ENCODE measurements at regions not wholly inside any gene's neighbourhood (a gene's known extent, or its start where the extent isn't known, plus 50 kb on each side); places are given as distances from the start of the nearest gene placed in this dataset.
A peak's percentile ranks its signal among the peaks of the same experiment; 100 is the strongest.
"Not testable (repeated sequence)": the region's sequence is repeated elsewhere in the genome, so short reads cannot be mapped to it uniquely, and the experiment has no call there.

GRCh38 chr18:44320619-44321460, 359.8 kb upstream of the SETBP1 start:
- DNase-seq (ENCODE audit: low read depth, low spot score): no peak

- DNase-seq (ENCODE audit: low read depth, low spot score): no peak
Observed at GRCh38 chr18:44321868-44322590, 358.7 kb upstream of the SETBP1 start.

GRCh38 chr18:44323125-44323524, 357.6 kb upstream of the SETBP1 start:
- DNase-seq (ENCODE audit: low read depth, low spot score): no peak

- no peak for DNase-seq (ENCODE audit: low read depth, low spot score)
Observed at GRCh38 chr18:44324361-44324760, 356.3 kb upstream of the SETBP1 start.

- peak; percentile 59 for DNase-seq (ENCODE audit: low read depth, low spot score)
Observed at GRCh38 chr18:44325903-44326635, 354.6 kb upstream of the SETBP1 start.

- no peak for DNase-seq (ENCODE audit: low read depth, low spot score)
Observed at GRCh38 chr18:44331656-44332570, 348.8 kb upstream of the SETBP1 start.

GRCh38 chr18:44341759-44342158, 338.9 kb upstream of the SETBP1 start:
- no peak for DNase-seq (ENCODE audit: low read depth, low spot score)

GRCh38 chr18:44342162-44342561, 338.5 kb upstream of the SETBP1 start:
- DNase-seq (ENCODE audit: low read depth, low spot score): no peak

- DNase-seq (ENCODE audit: low read depth, low spot score): no peak
Observed at GRCh38 chr18:44342946-44343345, 337.7 kb upstream of the SETBP1 start.

- DNase-seq (ENCODE audit: low read depth, low spot score): no peak
Observed at GRCh38 chr18:44343570-44343969, 337.1 kb upstream of the SETBP1 start.

- no peak for DNase-seq (ENCODE audit: low read depth, low spot score)
Observed at GRCh38 chr18:44356566-44357157, 324.0 kb upstream of the SETBP1 start.

GRCh38 chr18:44358402-44358801, 322.3 kb upstream of the SETBP1 start:
- no peak for DNase-seq (ENCODE audit: low read depth, low spot score)

GRCh38 chr18:44359741-44360140, 320.9 kb upstream of the SETBP1 start:
- DNase-seq (ENCODE audit: low read depth, low spot score): not testable (repeated sequence)

- not testable (repeated sequence) for DNase-seq (ENCODE audit: low read depth, low spot score)
Observed at GRCh38 chr18:44362213-44362612, 318.5 kb upstream of the SETBP1 start.

GRCh38 chr18:44370861-44371260, 309.8 kb upstream of the SETBP1 start:
- DNase-seq (ENCODE audit: low read depth, low spot score): no peak

GRCh38 chr18:44374966-44375365, 305.7 kb upstream of the SETBP1 start:
- no peak for DNase-seq (ENCODE audit: low read depth, low spot score)

GRCh38 chr18:44386401-44386800, 294.3 kb upstream of the SETBP1 start:
- no peak for DNase-seq (ENCODE audit: low read depth, low spot score)

GRCh38 chr18:44388329-44388728, 292.4 kb upstream of the SETBP1 start:
- DNase-seq (ENCODE audit: low read depth, low spot score): no peak

GRCh38 chr18:44392933-44393332, 287.8 kb upstream of the SETBP1 start:
- no peak for DNase-seq (ENCODE audit: low read depth, low spot score)

- no peak for DNase-seq (ENCODE audit: low read depth, low spot score)
Observed at GRCh38 chr18:44393406-44393805, 287.3 kb upstream of the SETBP1 start.

- no peak for DNase-seq (ENCODE audit: low read depth, low spot score)
Observed at GRCh38 chr18:44396550-44396949, 284.1 kb upstream of the SETBP1 start.
